HepG2 (cell line): ENCODE measurements at regions not wholly inside any gene's neighbourhood (a gene's known extent, or its start where the extent isn't known, plus 50 kb on each side); places are given as distances from the start of the nearest gene placed in this dataset.
"Not testable (repeated sequence)": the region's sequence is repeated elsewhere in the genome, so short reads cannot be mapped to it uniquely, and the experiment has no call there.

Experiments used
- ATAC-seq: fragments of 200-7000 bp; cut with Tn5 transposase; 3 replicates; pipeline ENCODE4 v1.9.1; 2020; ENCODE audit warnings: mild to moderate bottlenecking, moderate library complexity
- BruUV-seq: library from RNA; stranded (reverse); fragments of 400-500 nt; replicated peaks from 2 replicates; lab custom pipeline; 2021; lab: Mats Ljungman, UMichigan
- CTCF ChIA-PET: fragments of 300-600 bp; formaldehyde crosslinking; extraction: SDS; loops from one replicate; lab custom pipeline; 2021; ENCODE audit warnings: low total read pairs, inconsistent platforms, low intra/inter-chr PET ratio; lab: Yijun Ruan, JAX
- POLR2A ChIA-PET: fragments of 350-600 bp; sonication (Branson Sonifier 250); formaldehyde crosslinking; loops from one replicate; lab custom pipeline; 2020; ENCODE audit warnings: antibody characterized with exemption, inconsistent platforms; lab: Yijun Ruan, JAX
- DNase-seq: peaks from one replicate; pipeline ENCODE4 v3.0.0-alpha.2; 2015; ENCODE audit warnings: low spot score
- FAIRE-seq: peaks from 3 replicates; lab custom pipeline; 2011; peaks lifted over from hg19 to GRCh38; lab: Jason Lieb, UNC
- H2AFZ ChIP-seq: one replicate; pipeline ENCODE4 v1.6.1; 2011; ENCODE audit warnings: low read length, inconsistent platforms
- H3K27ac ChIP-seq: fragments of 300-600 bp; 3 replicates; pipeline ENCODE4 v1.8.0; 2011; ENCODE audit warnings: mixed run types, mild to moderate bottlenecking, mixed read lengths, low read length, inconsistent platforms; ENCODE audit not compliant: insufficient read depth; ENCODE audit errors: extremely low read length
- H3K27me3 ChIP-seq, 2 experiments: fragments of 200-600 bp in 1 of 2; 2 replicates in 1 of 2; 3 replicates in 1 of 2; pipeline versions ENCODE4 v1.6.0 to v1.8.0; 2011; ENCODE audit warnings: low read length in 2 of 2, mild to moderate bottlenecking in 2 of 2, moderate library complexity in 2 of 2, inconsistent platforms in 1 of 2; ENCODE audit not compliant: insufficient read depth in 2 of 2, control insufficient read depth in 1 of 2
- H3K36me3 ChIP-seq, 2 experiments: fragments of 200-600 bp in 1 of 2; replicated peaks in 1 of 2; 2 replicates in 1 of 2; 3 replicates in 1 of 2; pipeline versions ENCODE4 v1.5.1 to v1.8.0; 2011; ENCODE audit warnings: low read length in 2 of 2, inconsistent platforms in 1 of 2; ENCODE audit not compliant: insufficient read depth in 2 of 2, control insufficient read depth in 1 of 2
- H3K4me1 ChIP-seq: 2 replicates; pipeline ENCODE4 v1.5.1; 2012; ENCODE audit warnings: low read length, inconsistent platforms; ENCODE audit not compliant: insufficient read depth
- H3K4me2 ChIP-seq: 2 replicates; pipeline ENCODE4 v1.6.0; 2011; ENCODE audit warnings: low read depth, low read length, inconsistent platforms
- H3K4me3 ChIP-seq, 3 experiments: fragments of 200-600 bp in 1 of 3; sonication (generic), shearing (Covaris generic) in 1 of 3; replicated peaks in 1 of 3; 2 replicates each; pipeline ENCODE4 v1.5.1; 2011 to 2016; ENCODE audit warnings: low read length in 3 of 3, inconsistent platforms in 2 of 3, low read depth in 2 of 3, mild to moderate bottlenecking in 2 of 3, control low read depth in 1 of 3, mixed read lengths in 1 of 3; ENCODE audit not compliant: insufficient read depth in 1 of 3
- H3K79me2 ChIP-seq: one replicate; pipeline ENCODE4 v1.6.1; 2011; ENCODE audit warnings: low read length, inconsistent platforms; ENCODE audit not compliant: insufficient read depth
- H3K9ac ChIP-seq: 2 replicates; pipeline ENCODE4 v1.6.0; 2011; ENCODE audit warnings: mild to moderate bottlenecking, low read depth, low read length, inconsistent platforms; ENCODE audit not compliant: insufficient read depth
- H3K9me3 ChIP-seq: 2 replicates; pipeline ENCODE4 v1.5.1; 2012; ENCODE audit warnings: mild to moderate bottlenecking, low read length
- H4K20me1 ChIP-seq: 2 replicates; pipeline ENCODE4 v1.6.0; 2011; ENCODE audit warnings: inconsistent platforms, mild to moderate bottlenecking, low read length, moderate library complexity; ENCODE audit not compliant: insufficient read depth
- CERS6 ChIP-seq: sonication (generic); formaldehyde crosslinking; IDR thresholded peaks from 2 replicates; pipeline ENCODE4 v1.5.0; 2020; ENCODE audit warnings: missing genetic modification reagents
- CREBL2 ChIP-seq: sonication (generic); formaldehyde crosslinking; IDR thresholded peaks from 2 replicates; pipeline ENCODE4 v1.8.1; 2023; ENCODE audit warnings: missing genetic modification reagents, mild to moderate bottlenecking, borderline replicate concordance
- DDIT3 ChIP-seq: sonication (generic); formaldehyde crosslinking; IDR thresholded peaks from 2 replicates; pipeline ENCODE4 v1.4.0; 2020; ENCODE audit warnings: mild to moderate bottlenecking, missing genetic modification reagents
- JUNB ChIP-seq: sonication (generic); formaldehyde crosslinking; IDR thresholded peaks from 2 replicates; pipeline ENCODE4 v1.8.0; 2022; ENCODE audit warnings: missing genetic modification reagents, mild to moderate bottlenecking, borderline replicate concordance
- KDM3A ChIP-seq: IDR thresholded peaks from 2 replicates; pipeline ENCODE4 v1.6.1; 2018; ENCODE audit warnings: low read depth, missing compliant biosample characterization
- MED13 ChIP-seq: sonication (generic); formaldehyde crosslinking; IDR thresholded peaks from 2 replicates; pipeline ENCODE4 v1.5.0; 2020; ENCODE audit warnings: missing genetic modification reagents
- PATZ1 ChIP-seq: sonication (generic); formaldehyde crosslinking; IDR thresholded peaks from 2 replicates; pipeline ENCODE4 v1.4.0; 2020; ENCODE audit warnings: missing genetic modification reagents
- SRY ChIP-seq: sonication (generic); formaldehyde crosslinking; IDR thresholded peaks from 2 replicates; pipeline ENCODE4 v1.8.0; 2022; ENCODE audit warnings: mild to moderate bottlenecking, missing genetic modification reagents
- ZNF234 ChIP-seq: sonication (generic); formaldehyde crosslinking; conservative IDR thresholded peaks from 2 replicates; pipeline ENCODE4 v1.5.1; 2020; ENCODE audit warnings: mild to moderate bottlenecking, missing genetic modification reagents
- ZNF326 ChIP-seq: sonication (generic); formaldehyde crosslinking; IDR thresholded peaks from 2 replicates; pipeline ENCODE4 v1.4.0; 2020; ENCODE audit warnings: missing genetic modification reagents, borderline replicate concordance
- ZNF441 ChIP-seq: sonication (generic); formaldehyde crosslinking; IDR thresholded peaks from 2 replicates; pipeline ENCODE4 v1.7.0; 2021; ENCODE audit warnings: missing genetic modification reagents, borderline replicate concordance
- ZZZ3 ChIP-seq: sonication (generic); formaldehyde crosslinking; IDR thresholded peaks from 2 replicates; pipeline ENCODE4 v1.4.0; 2020; ENCODE audit warnings: missing genetic modification reagents, mild to moderate bottlenecking, borderline replicate concordance
- WGBS: methylation state at CpG from one replicate; pipeline ENCODE4 v1.1.6; 2017; ENCODE audit warnings: low lambda C conversion rate; 5-methylcytosine and 5-hydroxymethylcytosine counted together
- in situ Hi-C: cut with HindIII; loops from 2 replicates; pipeline ENCODE4 v1.10.0; 2017; ENCODE audit warnings: low pct_unique_long_range_greater_than_20kb; ENCODE audit not compliant: extremely low pct_ligation_motif_present
- intact Hi-C: fragments of 100-400 bp; cut with micrococcal nuclease; formaldehyde crosslinking; loops from one replicate; pipeline ENCODE4 v1.10.0; 2022; ENCODE audit not compliant: unreplicated experiment
- TF ChIP-seq, protein P1 (sequence below): sonication (generic); formaldehyde crosslinking; IDR thresholded peaks from 2 replicates; pipeline ENCODE4 v1.8.0; 2022; ENCODE audit warnings: mild to moderate bottlenecking, missing genetic modification reagents, moderate library complexity

DNA sequence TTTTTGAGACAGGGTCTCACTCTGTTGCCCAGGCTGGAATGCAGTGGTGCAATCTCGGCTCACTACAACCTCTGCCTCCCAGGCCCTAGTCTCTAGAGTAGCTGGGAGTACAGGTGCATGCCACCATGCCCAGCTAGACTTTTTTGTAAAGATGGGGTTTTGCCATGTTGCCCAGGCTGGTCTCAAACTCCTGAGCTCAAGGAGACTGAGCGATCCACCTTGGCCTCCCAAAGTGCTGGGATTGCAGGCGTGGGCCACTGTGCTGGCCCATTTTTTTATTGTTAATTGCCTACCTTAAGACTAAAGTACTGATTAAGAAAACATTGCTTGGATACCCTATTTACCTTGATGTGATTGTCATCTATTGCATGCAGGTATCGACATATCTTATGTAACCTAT, 168.1 kb downstream of the DDX1 start:
- H3K9me3 ChIP-seq, FAIRE-seq, H2AFZ ChIP-seq, POLR2A ChIA-PET, BruUV-seq, in situ Hi-C loops, H3K36me3 ChIP-seq, H3K4me2 ChIP-seq, H3K9ac ChIP-seq, H3K4me1 ChIP-seq, H4K20me1 ChIP-seq, H3K27ac ChIP-seq, ATAC-seq, CTCF ChIA-PET, H3K4me3 ChIP-seq, DNase-seq, intact Hi-C loops, H3K79me2 ChIP-seq: not testable (repeated sequence)
- WGBS: 45% methylated on average over 4 of the region's 4 CpGs
- H3K27me3 ChIP-seq: peaks cover 12 to 77% of the 10 kb centered on the region in 2 experiments; a peak in 4 of 5 replicates

DNA sequence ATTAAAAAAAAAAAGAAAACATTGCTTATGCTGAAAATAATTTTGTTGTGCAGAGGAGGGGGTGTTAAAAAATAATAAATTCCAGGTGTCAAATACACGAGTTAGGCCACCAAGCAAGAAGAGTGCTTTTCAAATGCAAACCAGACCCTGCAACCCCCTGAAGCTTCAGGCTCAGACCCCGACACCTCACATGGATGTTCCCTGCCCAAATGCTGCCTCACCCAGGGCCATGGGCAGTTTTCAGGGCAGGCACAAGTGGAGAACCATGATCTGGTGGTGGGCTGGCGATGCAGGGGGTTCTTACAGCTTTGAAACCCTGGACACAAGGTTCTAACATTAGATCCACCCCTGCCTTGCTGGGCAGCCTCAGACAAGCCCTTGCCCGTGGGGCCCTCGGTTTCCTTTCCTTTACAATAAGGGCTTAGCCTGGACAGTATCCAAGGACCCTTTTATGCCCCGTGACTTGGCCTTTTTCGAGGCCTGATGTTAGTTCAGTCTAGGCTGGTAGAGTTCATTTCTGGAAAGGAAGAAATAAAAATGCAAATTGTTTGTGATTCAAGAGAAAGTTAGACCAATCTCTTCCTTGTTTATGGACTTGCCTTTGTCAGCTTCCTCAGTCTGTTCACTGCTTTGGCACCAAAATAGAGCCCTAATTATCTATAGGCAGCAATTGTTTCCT, 168.7 kb downstream of the DDX1 start:
- WGBS: 28% methylated on average over 7 of the region's 7 CpGs
- no peak overlapping the region for H3K4me3 ChIP-seq
- H3K79me2 ChIP-seq: no peaks in the 10 kb centered on the region
- intact Hi-C loops (no loop called here), in situ Hi-C loops (no loop called here)
- H4K20me1 ChIP-seq: peaks cover 3% of the 10 kb centered on the region; the same call in 1 of the 2 replicates
- H3K4me1 ChIP-seq: no peaks in the 10 kb centered on the region
- FAIRE-seq (no peak), DNase-seq (no peak), ATAC-seq (no peak)
- CTCF ChIA-PET: no interaction called here
- H3K27ac ChIP-seq: no peak overlapping the region
- H3K4me2 ChIP-seq: no peak overlapping the region
- peaks cover 12 to 80% of the 10 kb centered on the region in 2 experiments; a peak in 4 of 5 replicates for H3K27me3 ChIP-seq
- no TSS peak for BruUV-seq
- no peaks in the 10 kb centered on the region for H3K36me3 ChIP-seq
- H2AFZ ChIP-seq: no peak overlapping the region
- H3K9ac ChIP-seq: no peak overlapping the region
- no peaks in the 10 kb centered on the region for H3K9me3 ChIP-seq
- POLR2A ChIA-PET: no interaction called here
- TF ChIP-seq KDM3A (CRISPR knock-in tag) (no peak), MED13 (CRISPR knock-in tag) (no peak), CREBL2 (CRISPR knock-in tag) (no peak), ZNF326 (CRISPR knock-in tag) (no peak), ZZZ3 (CRISPR knock-in tag) (no peak), PATZ1 (CRISPR knock-in tag) (no peak), ZNF234 (CRISPR knock-in tag) (no peak), CERS6 (no peak), DDIT3 (CRISPR knock-in tag) (no peak), SRY (CRISPR knock-in tag) (no peak), ZNF441 (CRISPR knock-in tag) (no peak), JUNB (no peak)
- TF ChIP-seq, protein P1, sequence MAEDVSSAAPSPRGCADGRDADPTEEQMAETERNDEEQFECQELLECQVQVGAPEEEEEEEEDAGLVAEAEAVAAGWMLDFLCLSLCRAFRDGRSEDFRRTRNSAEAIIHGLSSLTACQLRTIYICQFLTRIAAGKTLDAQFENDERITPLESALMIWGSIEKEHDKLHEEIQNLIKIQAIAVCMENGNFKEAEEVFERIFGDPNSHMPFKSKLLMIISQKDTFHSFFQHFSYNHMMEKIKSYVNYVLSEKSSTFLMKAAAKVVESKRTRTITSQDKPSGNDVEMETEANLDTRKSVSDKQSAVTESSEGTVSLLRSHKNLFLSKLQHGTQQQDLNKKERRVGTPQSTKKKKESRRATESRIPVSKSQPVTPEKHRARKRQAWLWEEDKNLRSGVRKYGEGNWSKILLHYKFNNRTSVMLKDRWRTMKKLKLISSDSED (CRISPR knock-in tag): no peak
